HG02852 (cell line): ENCODE measurements at regions not wholly inside any gene's neighbourhood (a gene's known extent, or its start where the extent isn't known, plus 50 kb on each side); places are given as distances from the start of the nearest gene placed in this dataset.

ENCODE experiments used
- ATAC-seq: cut with Tn5 transposase; IDR thresholded peaks from one replicate; pipeline ENCODE4 v1.9.1; 2021; ENCODE audit warnings: mild to moderate bottlenecking, moderate library complexity; ENCODE audit not compliant: unreplicated experiment

- ATAC-seq: no peak
Measured at GRCh38 chr7:35581605-35582210, 113.2 kb downstream of the HERPUD2 start.

GRCh38 chr7:35576031-35576573 lies 118.8 kb downstream of the HERPUD2 start:
- no peak for ATAC-seq

- no peak for ATAC-seq
Measured at GRCh38 chr7:35571611-35572240, 123.2 kb downstream of the HERPUD2 start.

GRCh38 chr7:35570937-35571336 lies 124.0 kb downstream of the HERPUD2 start:
- ATAC-seq: no peak

- no peak for ATAC-seq
Measured at GRCh38 chr7:35565927-35566326, 129.0 kb downstream of the HERPUD2 start.

- ATAC-seq: no peak
Measured at GRCh38 chr7:35558841-35559240, 136.1 kb downstream of the HERPUD2 start.

GRCh38 chr7:35556515-35557471 lies 138.1 kb downstream of the HERPUD2 start:
- no peak for ATAC-seq

GRCh38 chr7:35555934-35556333 lies 139.0 kb downstream of the HERPUD2 start:
- no peak for ATAC-seq

GRCh38 chr7:35555386-35555785 lies 139.5 kb downstream of the HERPUD2 start:
- ATAC-seq: no peak

- ATAC-seq: no peak
Measured at GRCh38 chr7:35553519-35553918, 141.4 kb downstream of the HERPUD2 start.

- ATAC-seq: no peak
Measured at GRCh38 chr7:35552691-35553090, 142.2 kb downstream of the HERPUD2 start.

- ATAC-seq: no peak
Measured at GRCh38 chr7:35551321-35552081, 143.4 kb downstream of the HERPUD2 start.

GRCh38 chr7:35550831-35551230 lies 144.1 kb downstream of the HERPUD2 start:
- ATAC-seq: no peak

GRCh38 chr7:35549781-35550180 lies 145.2 kb downstream of the HERPUD2 start:
- no peak for ATAC-seq

- ATAC-seq: no peak
Measured at GRCh38 chr7:35548291-35548690, 146.6 kb downstream of the HERPUD2 start.

- no peak for ATAC-seq
Measured at GRCh38 chr7:35546691-35547429, 148.1 kb downstream of the HERPUD2 start.

- no peak for ATAC-seq
Measured at GRCh38 chr7:35545831-35546230, 149.1 kb downstream of the HERPUD2 start.

- ATAC-seq: no peak
Measured at GRCh38 chr7:35544028-35544742, 150.8 kb downstream of the HERPUD2 start.
